Ectodermal cell (in vitro differentiated cells): ENCODE measurements at regions not wholly inside any gene's neighbourhood (a gene's known extent, or its start where the extent isn't known, plus 50 kb on each side); places are given as distances from the start of the nearest gene placed in this dataset.
"Not testable (repeated sequence)": the region's sequence is repeated elsewhere in the genome, so short reads cannot be mapped to it uniquely, and the experiment has no call there.

Source experiments
- H3K27ac ChIP-seq: 2 replicates; pipeline ENCODE4 v1.7.0; 2013; ENCODE audit warnings: mild to moderate bottlenecking, low read depth, low read length; ENCODE audit not compliant: insufficient read depth, poor library complexity, severe bottlenecking
- H3K27me3 ChIP-seq: 2 replicates; pipeline ENCODE4 v1.7.0; 2013; ENCODE audit warnings: mild to moderate bottlenecking, low read length; ENCODE audit not compliant: insufficient read depth, control insufficient read depth, poor library complexity, severe bottlenecking
- H3K36me3 ChIP-seq: one replicate; pipeline ENCODE4 v1.7.0; 2013; ENCODE audit warnings: low read length; ENCODE audit not compliant: control insufficient read depth, insufficient read depth
- H3K4me1 ChIP-seq: one replicate; pipeline ENCODE4 v1.7.0; 2013; ENCODE audit warnings: low read length; ENCODE audit not compliant: control insufficient read depth, insufficient read depth
- H3K4me3 ChIP-seq: 2 replicates; pipeline ENCODE4 v1.7.0; 2013; ENCODE audit warnings: low read depth, low read length, control low read depth; ENCODE audit not compliant: insufficient read depth
- H3K9me3 ChIP-seq: 2 replicates; pipeline ENCODE4 v1.7.0; 2013; ENCODE audit warnings: mild to moderate bottlenecking, low read length, moderate library complexity; ENCODE audit not compliant: control insufficient read depth
- WGBS, 2 experiments: methylation state at CpG; one replicate each; pipeline ENCODE4 v1.1.7; 2013; ENCODE audit warnings: missing lambda C conversion rate in 2 of 2; 5-methylcytosine and 5-hydroxymethylcytosine counted together

DNA sequence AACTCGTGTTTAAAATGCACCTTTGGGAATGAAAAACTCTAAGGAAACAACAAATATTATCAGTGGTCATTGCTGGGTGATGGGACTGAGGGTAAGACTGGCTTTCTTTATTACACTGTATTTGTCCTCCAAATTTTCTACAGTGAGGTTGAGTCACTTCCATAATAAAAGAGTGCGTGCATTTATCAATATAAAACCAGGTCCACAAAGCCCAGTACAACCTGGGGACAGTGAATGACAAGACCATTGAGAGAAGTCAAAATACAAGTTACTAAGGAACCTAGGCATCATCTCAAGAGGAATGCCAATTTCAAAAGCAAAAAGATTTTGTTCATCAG, 76.4 kb downstream of the MAGED4 start:
- H3K9me3 ChIP-seq = no peaks in the 10 kb centered on the region
- H3K4me3 ChIP-seq = peak overlapping the region; percentile 10
- no peaks in the 10 kb centered on the region for H3K4me1 ChIP-seq
- H3K27ac ChIP-seq = no peak overlapping the region
- 33% methylated on average over 2 of the region's 2 CpGs; no CpG with 5 or more reads in 1 of the 2 experiments for WGBS, 2 experiments
- no peaks in the 10 kb centered on the region for H3K27me3 ChIP-seq
- H3K36me3 ChIP-seq = no peaks in the 10 kb centered on the region

DNA sequence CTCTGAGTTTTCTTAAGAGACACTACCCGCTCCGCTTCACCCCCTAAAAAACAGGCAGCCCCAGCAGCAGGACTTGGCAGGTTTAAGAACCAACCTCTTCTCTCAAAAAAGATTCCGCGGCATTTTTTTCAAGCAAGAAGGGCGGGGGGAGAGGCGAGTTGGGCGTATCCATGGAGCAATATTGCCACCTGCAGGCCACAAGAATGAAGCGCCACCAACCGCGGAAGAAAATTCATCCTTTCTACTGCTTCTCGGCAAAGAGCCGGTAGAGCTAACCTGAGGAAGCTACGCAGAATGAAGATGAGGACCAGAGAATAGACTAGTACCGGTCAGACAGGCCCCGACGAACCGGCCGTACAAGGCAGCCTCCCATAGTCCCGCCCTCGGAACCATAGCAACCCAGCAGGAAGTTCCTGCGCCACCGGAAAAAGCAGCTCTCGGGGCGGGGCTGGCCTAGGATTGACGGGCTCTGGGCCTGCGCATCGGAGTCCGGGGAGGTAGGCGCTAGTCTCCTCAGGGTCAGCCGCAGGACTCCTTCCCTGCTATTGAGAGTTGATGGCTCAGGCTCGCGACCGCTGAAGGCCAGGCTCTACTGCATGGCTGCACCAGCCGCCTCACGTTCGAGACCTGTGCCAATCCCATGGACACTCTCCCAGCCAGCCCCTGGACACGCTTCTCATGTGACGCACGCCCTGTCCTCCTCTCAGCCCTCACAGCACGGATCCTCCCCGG, 76.9 kb downstream of the MAGED4 start:
- Histone ChIP-seq H3K36me3 (no peaks in the 10 kb centered on the region), H3K4me3 (peak overlapping the region; percentile 60), H3K4me1 (no peaks in the 10 kb centered on the region), H3K27me3 (no peaks in the 10 kb centered on the region), H3K9me3 (no peaks in the 10 kb centered on the region), H3K27ac (peak overlapping the region; percentile 77)
- 1% methylated on average over 41 of the region's 41 CpGs for WGBS, 2 experiments

DNA sequence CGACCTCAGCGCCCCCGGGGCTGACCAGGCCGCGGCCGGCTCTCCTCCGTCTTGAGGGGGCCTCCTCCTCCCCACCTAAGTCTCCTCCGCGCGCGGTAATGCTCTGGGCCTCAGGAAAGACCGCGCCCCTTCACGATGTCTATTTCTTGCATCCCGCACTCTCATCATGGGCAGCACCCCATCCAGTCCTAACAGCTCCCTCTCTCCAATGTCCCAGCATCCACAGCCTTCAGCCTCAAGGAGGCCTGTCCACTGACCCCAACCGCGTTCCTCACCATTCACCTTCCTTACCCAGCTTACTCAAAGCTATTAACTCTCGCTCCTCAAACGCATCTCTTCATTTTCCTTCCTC, 77.5 kb downstream of the MAGED4 start:
- Histone ChIP-seq H3K4me3 (peak overlapping the region; percentile 60), H3K27me3 (no peaks in the 10 kb centered on the region), H3K9me3 (no peaks in the 10 kb centered on the region), H3K36me3 (no peaks in the 10 kb centered on the region), H3K27ac (no peak overlapping the region), H3K4me1 (no peaks in the 10 kb centered on the region)
- 13% methylated on average over 19 of the region's 19 CpGs for WGBS, 2 experiments

DNA sequence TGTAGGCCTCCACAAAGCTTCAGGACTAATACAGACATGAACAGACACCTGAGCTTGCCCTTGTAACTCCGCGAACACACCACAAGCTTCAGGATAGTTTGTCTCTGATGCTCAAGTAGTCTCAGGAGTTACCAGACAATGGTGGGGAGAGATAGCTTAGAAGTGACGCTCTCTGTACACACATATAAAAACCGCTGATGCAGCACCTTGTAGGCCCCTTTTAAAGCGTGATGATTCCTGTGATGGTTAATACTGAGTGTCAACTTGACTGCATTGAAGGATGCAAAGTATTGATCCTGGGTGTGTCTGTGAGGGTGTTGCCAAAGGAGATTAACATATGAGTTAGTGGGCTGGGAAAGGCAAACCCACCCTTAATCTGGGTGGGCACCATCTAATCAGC, 78.7 kb downstream of the MAGED4 start:
- 94 to 95% methylated on average over 5 of the region's 5 CpGs for WGBS, 2 experiments
- Histone ChIP-seq H3K4me1 (no peaks in the 10 kb centered on the region), H3K27ac (no peak overlapping the region)

DNA sequence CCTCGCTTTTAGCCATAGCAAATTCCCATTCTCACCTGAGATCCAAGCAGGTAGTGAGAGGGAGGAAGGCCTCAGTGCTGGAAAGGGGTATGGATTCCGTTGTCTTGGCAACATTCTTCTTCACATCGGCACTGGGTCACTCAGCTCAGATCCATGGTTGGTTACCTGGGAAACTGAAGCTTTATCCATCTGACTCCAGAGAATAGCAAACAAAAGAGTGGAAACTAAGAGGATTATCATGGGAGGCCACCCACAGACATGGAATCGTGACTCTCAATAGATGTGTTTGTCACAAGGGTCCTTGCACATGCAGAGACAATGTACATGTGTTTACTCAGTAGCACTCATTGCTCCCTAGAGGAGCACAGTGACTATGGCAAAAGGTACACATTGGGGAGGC, 81.0 kb downstream of the MAGED4 start:
- WGBS, 2 experiments = 52 to 56% methylated on average over 3 to 4 of the region's 4 CpGs
- Histone ChIP-seq H3K4me1 (no peaks in the 10 kb centered on the region), H3K27me3 (no peaks in the 10 kb centered on the region), H3K4me3 (no peak overlapping the region), H3K9me3 (no peaks in the 10 kb centered on the region), H3K36me3 (no peaks in the 10 kb centered on the region), H3K27ac (no peak overlapping the region)

More for the DNA sequence above, 78.7 kb downstream of the MAGED4 start:
- H3K4me3 ChIP-seq = no peak overlapping the region
- H3K36me3 ChIP-seq = no peaks in the 10 kb centered on the region
- no peaks in the 10 kb centered on the region for H3K27me3 ChIP-seq
- no peaks in the 10 kb centered on the region for H3K9me3 ChIP-seq

DNA sequence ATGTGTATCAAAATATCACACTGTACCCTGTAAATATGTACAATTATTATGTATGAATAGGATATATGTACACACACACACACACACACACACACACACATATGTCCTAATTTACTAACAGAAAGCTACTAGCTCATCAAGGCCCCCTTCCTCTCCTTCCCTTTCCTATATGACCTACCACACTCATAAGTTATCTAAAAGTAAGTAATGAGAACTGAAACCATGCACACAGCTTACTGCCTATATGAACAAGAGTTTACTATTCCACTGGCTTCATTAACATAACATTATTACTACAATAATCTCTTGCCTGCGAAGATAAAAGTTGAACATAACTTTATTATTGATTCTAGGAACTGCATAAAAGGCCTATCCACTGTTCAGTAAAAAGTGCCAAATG, 83.8 kb downstream of the MAGED4 start:
- H3K36me3 ChIP-seq, H3K4me1 ChIP-seq, H3K9me3 ChIP-seq, H3K27ac ChIP-seq, H3K27me3 ChIP-seq, H3K4me3 ChIP-seq: not testable (repeated sequence)
- 71 to 92% methylated on average over 1 of the region's 1 CpG for WGBS, 2 experiments

DNA sequence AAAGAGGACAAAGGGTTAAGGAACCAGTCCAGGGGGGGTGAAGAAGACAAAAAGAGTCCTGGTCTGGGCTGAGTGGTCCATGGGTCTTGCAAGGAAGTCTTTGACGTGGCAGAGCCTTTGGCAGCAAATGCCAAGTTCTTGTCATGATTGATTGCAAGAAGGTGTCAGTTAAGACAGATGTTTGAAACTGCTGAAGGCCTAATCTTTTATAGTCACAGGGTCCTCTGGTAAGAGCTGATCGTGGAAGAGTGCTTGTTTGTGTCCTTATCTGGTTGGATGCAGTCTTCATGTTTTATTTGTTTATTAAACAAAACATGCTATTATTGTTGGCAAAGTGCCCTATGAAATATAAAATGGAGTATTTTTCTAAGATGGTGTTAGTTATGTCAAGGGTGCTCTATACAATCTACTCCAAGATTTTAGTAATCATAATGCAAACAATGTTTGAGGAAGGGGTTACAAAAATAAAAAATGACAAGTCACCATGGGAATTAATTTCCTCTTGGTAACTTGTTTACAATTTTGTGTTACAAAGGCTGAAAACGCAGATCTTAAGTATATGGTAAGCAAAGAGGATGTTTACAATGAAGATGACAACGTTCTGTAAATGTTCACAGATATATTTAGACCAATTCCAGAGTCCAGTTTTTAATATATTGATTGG, 85.9 kb downstream of the MAGED4 start:
- Histone ChIP-seq H3K4me3 (no peak overlapping the region), H3K27ac (no peak overlapping the region), H3K36me3 (no peaks in the 10 kb centered on the region), H3K4me1 (no peaks in the 10 kb centered on the region), H3K9me3 (no peaks in the 10 kb centered on the region), H3K27me3 (no peaks in the 10 kb centered on the region)
- WGBS, 2 experiments = 70 to 71% methylated on average over 2 to 4 of the region's 4 CpGs

DNA sequence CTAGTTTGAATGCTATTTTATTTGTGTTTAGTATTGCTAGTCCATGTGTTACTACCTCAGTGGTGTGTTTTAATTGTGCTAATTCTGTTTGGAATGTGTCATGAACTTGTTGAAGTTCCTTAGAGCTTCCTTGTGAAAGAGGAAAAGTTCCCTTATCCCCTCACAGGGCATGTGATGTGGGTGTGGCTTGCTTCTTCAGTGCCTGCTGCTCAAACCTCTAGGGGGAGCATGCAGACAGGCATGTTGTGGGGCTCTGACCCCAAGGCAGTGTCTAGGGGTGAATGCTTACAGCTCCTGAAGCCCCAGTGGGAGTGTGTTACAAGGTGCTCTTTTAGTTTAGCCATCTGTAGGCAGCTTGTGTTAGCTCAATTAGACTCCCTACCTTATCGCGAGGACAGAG, 86.5 kb downstream of the MAGED4 start:
- Histone ChIP-seq H3K27me3 (no peaks in the 10 kb centered on the region), H3K4me1 (no peaks in the 10 kb centered on the region), H3K9me3 (no peaks in the 10 kb centered on the region), H3K36me3 (no peaks in the 10 kb centered on the region), H3K27ac (no peak overlapping the region), H3K4me3 (no peak overlapping the region)
- WGBS, 2 experiments = 69 to 86% methylated on average over 2 of the region's 2 CpGs

DNA sequence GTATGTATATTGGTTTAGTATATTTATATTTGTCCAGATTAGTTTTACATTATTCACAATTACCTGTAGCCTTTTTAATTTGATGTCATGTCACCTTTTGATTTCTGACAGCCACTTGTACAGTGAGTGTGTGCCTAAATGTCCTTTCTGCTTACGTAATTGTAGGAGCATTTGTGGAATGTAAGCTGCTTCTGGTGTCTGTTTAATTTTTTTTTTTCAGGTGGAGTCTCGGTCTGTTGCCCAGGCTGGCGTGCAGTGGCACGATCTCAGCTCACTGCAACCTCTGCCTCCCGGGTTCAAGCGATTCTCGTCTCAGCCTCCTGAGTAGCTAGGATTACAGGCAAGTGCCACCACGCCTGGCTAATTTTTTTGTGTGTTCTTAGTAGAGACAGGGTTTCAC, 91.2 kb upstream of the XAGE2 start:
- no peaks in the 10 kb centered on the region for H3K4me1 ChIP-seq
- no peaks in the 10 kb centered on the region for H3K27me3 ChIP-seq
- H3K9me3 ChIP-seq = no peaks in the 10 kb centered on the region
- H3K27ac ChIP-seq = no peak overlapping the region
- 82 to 91% methylated on average over 8 of the region's 8 CpGs for WGBS, 2 experiments
- H3K36me3 ChIP-seq = no peaks in the 10 kb centered on the region
- no peak overlapping the region for H3K4me3 ChIP-seq

DNA sequence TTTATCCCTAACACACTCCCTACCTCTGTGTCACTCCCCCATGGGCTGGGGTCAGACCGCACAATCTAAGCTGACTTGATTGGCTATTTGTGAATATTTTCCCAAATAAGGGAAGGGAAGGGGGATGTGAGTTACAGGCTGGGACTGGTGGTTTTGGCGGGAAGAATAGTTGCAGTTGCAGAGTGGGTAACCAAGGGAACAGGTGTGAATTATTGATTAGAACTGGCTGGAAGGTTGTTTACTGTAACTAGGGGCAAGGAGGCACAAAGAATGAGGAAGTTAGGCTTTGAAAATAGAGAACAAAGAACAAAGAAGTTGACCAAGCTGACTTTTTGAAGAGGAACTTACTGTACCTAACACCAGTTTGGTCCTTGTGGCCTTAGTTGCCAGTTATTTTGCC, 88.0 kb upstream of the XAGE2 start:
- no peaks in the 10 kb centered on the region for H3K36me3 ChIP-seq
- H3K27ac ChIP-seq = no peak overlapping the region
- no peaks in the 10 kb centered on the region for H3K9me3 ChIP-seq
- H3K4me1 ChIP-seq = no peaks in the 10 kb centered on the region
- 88 to 95% methylated on average over 1 to 2 of the region's 2 CpGs for WGBS, 2 experiments
- H3K4me3 ChIP-seq = no peak overlapping the region
- H3K27me3 ChIP-seq = no peaks in the 10 kb centered on the region
